ENCODE measurements at regions not wholly inside any gene's neighbourhood (a gene's known extent, or its start where the extent isn't known, plus 50 kb on each side); places are given as distances from the start of the nearest gene placed in this dataset.
"Not testable (repeated sequence)": the region's sequence is repeated elsewhere in the genome, so short reads cannot be mapped to it uniquely, and the experiment has no call there.

DNA sequence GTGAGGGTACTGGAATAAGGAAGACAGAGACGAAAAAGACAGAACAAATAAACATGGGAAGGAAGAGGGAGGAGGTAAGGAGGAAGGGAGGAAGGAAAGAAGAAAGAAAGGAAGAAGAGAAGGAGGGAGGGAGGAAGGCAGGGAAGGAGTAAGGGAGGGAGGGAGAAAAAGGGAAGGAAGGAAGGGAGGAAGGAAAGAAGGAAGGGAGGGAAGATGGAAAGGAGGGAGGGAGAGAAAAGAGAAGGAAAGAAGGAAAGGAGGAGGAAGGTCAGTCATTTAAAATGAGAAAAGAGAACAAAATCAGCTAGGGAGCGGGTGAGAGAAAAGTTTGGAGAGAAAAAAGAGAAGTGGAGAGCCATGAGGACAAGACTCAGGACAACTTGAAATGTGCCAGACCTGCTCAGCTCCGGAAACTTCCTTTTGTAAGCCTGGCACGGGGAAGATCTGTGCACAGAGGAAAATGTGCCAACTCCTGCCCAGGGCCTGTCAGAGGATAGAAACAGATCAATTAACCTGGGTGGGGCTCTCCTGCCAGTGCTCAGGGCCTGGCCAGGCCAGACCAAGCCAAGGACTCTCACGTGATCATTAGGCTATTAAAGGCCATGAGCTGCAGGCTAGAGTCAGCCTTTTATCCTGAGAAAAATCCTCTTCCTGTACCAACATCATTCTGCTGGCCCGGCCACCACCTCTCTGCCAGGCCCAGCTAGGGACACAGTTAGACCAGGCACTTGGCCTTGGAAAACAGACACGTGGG, 50.1 kb upstream of the BCL6 start:
- DNase-seq = no peak

DNA sequence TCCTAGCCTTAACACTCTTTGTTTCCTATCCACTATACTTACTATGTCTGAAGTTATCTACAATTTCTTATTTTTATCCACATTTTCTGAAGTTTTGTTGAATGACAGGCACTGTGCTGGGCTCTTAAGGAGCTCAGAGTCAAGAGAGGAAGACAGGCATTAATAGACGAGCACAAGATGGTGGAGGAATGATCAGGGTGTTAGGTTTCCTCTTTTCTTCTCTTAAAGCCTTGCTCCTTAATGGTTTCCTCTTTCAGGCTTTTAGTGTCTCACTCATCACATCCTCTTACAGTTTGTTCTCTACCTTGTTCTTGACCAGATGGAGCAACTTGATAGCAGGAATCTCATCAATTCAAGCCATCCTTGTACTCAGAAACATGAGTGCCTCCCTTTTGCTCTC, 52.9 kb upstream of the BCL6 start:
- DNase-seq = no peak

DNA sequence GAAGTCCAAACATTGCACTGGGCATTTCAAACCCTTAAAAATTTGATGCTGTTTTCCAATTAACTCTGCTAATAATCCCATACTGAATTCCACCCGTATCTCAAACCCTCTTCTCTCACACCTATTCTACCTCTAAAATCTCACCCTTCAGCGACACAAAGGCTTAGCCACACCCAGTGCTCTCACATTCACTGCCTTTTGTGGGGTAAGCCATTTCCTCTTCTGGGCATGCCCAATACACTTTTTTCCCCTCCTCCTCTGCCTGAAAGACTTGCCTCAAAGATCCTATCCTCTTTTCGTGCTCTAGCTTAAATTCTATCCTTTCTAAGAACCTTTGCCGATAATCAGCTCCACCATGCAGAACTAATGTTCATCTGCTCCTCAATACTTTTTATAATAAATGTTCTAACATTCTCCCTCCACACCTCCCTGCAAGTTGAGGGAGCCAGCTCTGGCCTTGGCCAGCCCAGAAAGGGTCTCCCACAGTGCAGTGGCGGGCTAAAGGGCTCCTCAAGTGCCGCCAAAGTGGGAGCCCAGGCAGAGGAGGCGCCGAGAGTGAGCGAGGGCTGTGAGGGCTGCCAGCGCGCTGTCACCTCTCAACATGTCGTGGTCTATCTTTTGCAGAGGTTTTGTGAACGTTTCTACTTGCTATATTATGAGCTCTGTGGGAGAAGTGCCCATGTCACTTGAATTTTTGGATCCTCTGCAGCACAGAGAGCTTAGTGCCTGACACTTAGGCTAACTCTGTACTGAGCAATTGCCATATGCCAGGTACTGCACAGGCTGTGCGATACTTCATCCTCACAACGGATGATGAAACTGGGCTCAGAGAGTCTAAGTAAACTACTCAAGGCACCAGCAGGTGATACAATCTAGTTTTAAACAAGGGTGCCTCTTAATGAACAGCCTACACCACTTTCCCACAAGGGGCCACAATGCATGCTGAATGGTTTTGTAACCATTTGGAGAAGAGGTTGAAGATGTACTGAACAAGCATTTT, 53.6 kb upstream of the BCL6 start:
- DNase-seq = no peak

DNA sequence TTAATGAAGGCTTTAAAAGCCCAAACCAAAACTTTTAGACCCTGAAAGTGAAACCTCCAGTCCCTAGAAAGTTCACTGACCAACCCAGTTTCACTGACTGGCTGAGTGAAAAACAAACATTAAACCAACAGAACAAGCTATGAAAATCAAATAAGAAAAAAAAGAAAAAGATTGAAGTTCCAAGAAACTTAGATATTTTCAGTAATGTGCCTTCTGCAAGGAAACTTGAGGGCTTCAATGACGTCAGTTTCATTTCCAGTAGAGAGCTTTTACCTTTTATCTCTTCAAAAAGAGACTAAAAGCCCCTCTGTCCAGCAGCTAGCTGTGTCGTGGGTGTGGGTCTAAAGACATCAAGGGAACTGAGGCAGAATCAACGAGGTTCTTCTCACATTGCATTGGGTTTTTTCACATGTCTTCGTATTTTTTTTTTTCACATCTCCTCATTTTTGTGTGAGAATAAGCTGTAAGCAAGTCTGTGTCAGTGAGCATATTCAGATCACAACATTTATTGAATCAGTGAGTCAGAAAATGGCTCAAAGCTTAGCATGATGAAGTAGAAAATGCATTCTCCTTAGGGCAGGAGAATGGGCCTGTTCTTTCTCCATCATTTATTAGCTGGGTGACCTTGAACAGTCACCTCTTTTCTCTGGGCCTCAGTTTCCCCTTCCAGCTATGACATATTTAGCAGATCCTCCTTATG, 54.8 kb upstream of the BCL6 start:
- no peak for DNase-seq

DNA sequence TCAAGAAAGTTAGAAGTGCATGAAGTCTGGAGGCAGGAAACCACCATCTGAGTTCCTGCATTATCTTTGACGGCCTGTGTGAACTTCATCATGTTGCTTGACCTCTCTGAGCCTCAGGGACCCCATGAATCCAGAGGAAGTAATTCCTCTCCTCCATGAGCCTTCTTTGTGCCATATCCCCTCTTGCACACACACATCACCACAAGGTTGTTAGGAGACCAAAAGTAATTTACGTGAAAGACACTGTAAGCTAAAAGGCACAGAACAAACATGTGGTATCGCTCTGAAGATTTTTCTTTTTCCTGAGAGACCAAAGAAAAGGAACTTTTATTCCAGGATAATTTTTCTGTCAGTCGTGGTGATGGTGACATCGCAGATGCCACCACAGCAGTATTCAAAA, 55.9 kb upstream of the BCL6 start:
- no peak for DNase-seq

DNA sequence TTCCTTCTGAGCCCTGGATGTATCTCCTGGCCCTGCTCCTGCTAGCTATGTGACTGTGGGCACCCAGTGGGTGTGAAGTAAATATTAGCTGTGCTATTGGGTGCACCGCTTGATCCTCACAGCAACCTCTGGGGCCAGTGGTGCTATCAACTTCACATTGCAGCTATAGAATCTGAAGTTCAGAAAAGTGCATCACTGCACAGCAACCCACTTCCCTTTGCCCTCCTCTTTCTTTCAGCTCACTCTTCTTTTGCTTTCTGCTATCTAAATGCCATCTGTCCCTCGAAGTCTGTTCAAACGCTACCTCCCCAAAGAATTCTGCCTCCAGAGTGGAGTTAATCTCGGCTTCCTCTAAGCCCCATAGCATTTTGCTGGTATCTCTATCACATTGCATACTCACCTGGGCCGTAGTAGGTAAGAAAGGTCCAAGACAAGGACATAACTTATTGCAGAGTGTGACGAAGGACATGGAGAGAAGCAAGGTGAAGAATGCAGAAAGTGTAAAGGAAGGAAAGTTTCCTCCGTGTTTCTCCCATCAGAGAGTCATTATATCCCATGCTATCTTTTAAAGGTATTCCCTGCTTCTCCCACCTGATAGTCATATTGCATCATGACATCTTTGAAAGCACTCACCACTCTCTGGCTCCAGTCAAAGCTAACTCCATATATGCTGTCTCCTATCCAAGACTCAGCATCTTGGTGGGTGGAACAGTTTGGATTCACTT, 57.1 kb upstream of the BCL6 start:
- DNase-seq = no peak

DNA sequence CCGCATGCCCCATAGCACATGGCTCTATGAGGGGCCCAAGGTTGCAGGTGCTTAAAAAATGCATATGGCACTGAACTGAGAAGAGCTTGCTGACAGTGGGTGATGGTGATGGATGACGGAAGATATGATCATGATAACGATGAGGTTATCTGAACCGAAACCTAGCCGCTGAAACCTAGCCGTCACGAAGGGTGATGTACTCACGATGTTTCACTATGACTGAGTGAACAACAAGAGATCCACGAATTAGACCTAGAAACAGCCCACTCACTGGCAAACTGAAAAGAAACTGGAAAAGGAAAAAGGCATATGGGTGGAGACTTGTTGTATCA, 57.6 kb upstream of the BCL6 start:
- DNase-seq = no peak

DNA sequence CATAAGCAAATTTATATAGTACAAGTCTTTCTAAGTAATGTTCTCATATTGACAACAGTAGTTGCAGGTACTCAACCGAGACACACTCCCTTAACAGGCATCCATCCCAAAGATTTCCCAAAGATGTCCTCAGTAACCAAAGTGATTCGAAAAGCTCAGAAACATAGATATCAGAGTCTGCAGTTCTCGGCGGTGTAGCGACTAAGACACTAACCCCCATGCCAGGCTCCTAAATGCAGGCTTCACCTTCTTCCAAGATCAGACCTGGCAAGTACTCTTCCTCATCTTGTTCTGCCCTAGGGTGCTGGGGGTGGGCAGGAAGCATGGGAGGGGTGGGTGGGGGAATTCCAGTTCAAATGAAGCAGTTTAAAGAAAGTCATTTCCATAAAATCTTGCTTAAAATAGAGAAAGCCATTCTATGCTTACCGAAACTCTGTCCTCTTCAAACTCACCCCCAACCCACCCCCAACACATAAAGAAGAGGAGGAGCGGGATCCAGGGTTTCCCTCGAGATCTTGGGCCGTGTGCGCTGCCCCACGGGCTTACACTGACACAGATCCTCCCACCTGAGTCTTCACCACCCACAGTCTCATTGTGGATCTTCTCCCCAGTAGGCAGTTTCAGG, 59.0 kb upstream of the BCL6 start:
- no peak for DNase-seq

DNA sequence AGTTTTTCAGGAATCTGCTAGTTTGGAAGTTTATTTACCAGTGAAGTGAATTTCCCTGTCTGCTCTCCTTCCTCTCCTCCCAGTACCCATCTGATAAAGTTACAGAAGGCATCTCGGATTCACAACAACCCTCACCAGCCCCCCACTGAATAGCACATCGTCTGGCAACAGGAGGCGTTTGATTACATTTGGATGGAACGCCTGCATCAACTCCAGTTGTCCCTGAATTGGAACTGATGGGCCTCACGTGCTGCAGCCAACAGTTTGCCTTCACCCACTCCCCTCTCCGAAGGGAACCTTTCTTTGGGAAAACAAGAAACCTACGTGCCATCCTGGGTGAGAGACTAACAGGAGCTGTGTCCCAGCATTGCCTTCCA, 59.5 kb upstream of the BCL6 start:
- DNase-seq = no peak

DNA sequence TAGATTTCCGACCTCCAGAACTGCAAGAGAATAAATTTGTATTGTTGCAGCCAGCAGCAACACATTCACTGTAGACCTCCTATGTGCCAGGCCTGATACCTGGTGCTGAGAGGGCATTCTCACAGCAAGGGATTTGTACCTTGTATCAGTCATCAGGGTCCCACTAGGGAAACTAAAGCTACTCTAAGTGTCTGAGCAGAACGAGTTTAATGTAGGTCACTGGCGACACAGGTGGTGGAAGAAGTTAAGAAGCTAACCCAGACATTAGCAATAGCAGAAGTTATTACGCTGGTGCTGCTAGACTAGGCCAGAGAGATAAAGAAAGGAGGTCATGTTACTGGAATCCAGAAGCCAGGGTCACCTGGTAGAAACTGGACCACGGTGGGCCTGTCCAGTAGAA, 60.5 kb upstream of the BCL6 start:
- DNase-seq = no peak

DNA sequence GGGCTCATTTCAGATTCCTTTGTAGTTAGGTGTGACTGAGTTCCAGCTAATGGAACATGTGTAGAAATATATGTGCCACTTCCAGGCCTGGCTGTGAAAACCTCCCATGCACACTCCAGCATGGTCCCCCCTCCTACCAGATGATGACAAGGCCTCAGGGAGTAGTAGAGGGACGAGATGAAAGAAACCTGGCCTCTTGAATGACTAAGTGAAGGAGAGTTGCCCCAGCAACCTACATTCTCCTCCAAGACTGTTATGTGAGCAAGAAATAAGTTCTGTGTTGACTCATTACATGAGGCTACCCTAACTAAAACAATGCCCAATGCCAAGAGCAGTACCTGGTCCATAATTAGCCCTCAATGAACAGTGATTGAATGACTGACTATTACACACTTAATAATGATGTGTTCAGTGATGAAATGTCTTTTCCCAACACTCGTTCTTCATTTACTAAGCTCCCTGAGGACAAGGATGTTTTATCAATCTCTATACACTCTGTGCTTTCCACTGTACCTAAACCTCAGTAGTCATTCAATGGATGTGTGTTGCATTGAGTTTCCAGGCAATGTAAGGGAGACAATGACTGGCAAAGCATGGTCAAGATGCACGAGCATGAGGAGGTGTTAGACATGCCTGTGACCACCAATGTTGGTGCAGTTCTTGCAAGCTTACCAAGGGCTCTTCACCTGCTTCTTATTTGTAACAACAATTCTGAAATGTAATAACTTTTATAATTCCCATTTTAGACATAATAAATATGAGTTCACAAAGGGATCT, 62.0 kb upstream of the BCL6 start:
- DNase-seq = no peak

DNA sequence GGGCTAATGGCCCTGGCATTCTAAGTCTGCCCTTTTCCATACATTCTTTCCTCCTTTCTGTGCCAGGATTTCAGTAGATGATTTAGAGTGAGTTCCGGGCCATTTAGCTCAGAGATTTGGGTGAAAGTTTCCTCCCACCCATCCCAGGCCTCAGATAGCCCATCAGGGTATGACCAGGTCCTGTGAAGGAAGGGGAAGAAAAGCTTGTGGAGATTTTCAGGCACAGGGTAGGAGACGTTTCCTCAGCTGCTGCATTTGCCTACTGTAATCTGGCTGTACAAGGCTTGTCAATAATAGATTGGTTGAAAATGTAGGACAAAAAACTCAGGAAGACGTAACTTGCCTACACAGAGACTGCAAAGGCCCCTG, 63.2 kb upstream of the BCL6 start:
- no peak for DNase-seq

DNA sequence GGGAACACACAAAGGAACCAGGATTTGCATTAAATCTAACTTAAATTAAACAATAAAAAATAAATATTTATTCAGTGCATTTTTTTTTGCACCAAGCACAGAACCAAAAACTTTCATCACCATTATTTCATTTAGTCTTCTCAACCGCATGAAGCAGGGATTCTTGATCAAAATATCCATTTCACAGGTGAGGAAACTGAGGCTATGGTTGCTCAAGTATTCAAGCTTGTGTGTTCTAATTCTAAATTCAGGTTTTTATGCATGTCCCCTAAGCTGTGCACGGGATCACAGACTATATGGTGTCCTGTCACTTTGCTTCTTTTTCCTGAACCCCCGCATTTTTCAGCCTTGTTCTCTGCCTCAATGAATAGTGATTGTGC, 64.3 kb upstream of the BCL6 start:
- DNase-seq = no peak

DNA sequence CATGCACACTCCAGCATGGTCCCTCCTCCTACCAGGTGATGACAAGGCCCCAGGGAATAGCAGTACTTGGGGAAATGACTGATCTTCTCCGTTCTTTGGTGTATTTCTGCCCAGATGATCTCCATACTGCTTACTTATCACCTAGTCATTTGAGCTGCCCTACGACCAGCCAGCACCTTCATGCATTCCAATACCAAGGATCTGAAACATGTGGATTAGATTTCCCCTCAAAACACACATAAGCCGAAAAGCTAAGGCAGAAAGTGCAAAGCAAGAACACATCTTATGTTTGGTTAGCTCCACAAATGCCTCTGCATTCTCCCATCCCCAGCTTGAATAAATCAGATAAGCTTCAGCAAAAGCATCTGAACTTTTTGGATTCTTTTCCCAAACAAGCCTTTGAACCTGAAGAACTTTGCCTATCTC, 64.8 kb upstream of the BCL6 start:
- DNase-seq = no peak

DNA sequence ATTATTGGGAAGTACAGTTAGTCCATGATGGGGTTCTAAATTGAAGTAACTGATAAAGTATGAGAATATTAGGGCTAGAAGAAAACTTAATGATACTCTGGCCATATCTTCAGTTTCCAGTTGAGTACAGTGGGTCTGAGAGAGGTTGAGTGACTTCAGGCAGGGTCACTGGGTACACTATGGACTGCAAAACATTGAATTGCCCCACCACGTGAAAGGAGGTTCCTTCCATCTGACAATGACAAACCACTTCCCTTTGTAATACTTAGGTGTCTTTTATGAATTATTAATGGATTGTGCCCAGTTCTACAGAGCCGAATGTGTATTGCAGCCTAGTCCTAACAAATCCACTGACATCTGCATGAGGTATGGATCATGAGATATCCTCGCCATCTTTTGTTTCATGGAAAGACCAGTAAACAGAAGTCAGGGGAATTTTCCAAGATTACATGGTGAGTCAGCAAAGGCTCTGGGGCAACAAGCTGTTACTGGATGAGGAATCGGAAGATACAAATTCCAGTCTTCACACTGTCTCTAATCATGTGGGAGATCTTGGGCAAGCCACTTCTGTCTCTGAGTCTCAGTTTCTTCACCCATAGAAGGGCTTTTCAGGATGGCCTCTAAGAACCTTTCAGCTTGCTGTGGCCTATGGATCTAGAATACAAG, 66.5 kb upstream of the BCL6 start:
- DNase-seq = no peak

DNA sequence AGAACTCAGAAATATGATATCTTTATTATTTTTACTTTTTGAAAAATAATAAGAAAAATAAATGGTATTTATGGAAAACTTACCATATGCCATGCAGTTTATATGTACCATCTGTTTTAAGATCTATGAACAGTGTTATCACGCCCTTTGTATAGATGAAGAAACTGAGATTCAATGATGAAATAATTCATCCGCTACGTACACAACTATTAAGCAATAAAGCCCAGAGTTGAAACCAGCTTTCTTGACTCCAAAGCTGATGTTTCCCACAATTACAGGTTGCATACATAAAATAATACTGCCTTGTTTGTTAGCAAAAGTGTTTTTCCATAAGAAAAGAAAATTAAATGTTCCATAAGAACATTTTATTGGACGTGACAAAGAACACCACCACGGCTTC, 67.2 kb upstream of the BCL6 start:
- no peak for DNase-seq

DNA sequence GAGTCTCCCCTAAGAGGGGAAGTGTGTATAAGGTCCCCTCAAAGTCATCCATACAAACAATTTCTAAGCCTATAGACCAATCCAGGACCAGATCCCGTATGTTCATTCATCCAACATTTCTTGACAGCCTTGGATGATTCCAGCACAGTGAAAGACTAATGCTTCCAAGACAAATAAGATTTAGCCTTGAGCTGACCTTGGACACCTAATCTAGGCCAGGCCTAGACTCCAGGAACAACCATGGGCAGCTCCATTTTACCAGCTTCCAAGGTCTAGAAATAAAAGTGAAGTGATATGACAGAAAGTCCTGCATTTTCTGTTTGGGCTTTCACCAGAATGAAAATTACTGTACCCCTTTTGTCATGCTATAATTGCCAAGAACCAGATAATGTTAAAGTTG, 67.9 kb upstream of the BCL6 start:
- DNase-seq = no peak

DNA sequence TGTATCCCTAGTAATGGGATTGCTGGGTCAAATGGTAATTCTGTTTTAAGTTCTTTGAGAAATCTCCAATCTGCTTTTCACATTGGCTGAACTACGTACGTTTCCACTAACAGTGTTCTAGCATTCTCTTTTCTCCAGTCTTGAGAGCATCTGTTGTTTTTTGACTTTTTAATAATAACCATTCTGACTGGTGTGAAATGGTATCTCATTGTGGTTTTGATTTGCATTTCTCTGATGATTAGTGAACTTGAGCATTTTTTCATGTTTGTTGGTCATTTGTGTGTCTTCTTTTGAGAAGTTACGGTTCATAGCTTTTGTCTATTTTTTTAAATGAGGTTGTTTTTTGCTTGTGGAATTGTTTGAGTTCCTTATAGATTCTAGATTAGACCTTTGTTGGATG, 72.5 kb upstream of the BCL6 start:
- not testable (repeated sequence) for DNase-seq

DNA sequence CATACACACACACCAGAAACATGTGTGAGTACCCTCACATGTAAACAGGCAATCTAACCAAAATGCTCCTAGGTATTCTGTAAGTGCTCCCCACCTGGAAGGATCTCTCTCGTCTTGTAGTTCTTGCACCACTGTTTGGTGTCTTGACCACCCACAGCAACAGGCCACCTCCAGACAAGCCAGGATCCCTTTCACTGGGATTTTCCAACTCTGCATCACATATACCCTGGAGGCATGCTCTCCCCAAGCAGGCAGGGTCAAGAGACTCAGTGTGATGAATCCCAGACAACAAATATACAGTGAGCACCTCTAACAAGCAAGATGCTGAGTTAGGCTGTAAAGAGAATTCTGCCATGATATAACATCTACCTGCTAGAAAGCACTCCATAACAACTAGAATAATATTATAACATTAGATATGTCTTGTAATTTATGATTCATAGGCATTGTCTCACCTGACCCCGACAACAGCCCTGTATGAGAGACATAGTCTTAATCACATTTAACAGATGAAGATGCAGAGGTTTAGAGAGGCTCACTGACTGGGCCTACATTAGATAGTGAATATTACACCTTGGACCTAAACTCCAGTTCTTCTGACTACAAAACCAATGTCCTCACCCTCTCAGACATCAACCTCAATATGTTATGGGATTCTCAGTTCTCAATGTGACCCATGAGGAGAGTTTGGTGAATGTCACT, 76.5 kb upstream of the BCL6 start:
- DNase-seq = no peak

DNA sequence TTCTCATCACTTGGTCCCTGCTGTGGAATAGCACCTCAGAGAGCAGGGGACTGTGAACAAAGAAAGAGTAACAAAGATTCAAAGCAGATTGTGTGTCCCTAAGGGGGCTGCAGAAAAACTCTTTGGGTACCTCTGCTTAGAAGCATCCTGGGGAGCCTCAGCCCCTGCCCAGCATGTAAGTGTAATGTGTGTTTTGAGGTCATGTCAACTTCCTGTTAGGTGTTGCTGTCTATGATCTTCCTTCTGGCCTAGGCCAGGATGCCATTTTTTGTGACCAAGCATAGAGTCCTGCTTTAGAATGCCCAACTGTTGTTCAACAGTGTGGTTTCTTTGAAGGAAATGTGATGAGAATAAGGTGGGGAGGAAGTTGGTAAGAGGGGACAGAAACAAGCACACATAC, 77.1 kb upstream of the BCL6 start:
- DNase-seq = no peak

DNA sequence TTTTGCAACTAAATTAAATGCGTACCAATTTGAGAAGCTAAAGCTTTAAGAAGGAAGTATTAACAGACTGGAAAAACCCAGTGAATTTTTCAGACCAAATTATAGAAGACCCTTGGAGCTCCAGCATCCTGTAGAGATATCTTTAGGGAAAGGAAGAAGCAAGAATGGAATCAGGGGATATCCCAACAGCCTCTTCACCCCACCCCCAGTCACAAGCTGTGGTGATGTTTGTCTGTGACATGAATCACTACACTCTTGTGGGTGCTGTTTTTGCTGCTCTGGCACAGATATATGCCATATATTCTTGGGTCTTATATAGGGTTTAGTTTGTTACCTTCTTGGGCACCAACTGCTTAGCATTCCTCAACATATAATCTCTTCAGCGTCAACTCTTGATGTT, 78.5 kb upstream of the BCL6 start:
- DNase-seq = no peak

Measured in NCI-H526 (cell line).